ENCODE measurements at regions not wholly inside any gene's neighbourhood (a gene's known extent, or its start where the extent isn't known, plus 50 kb on each side); places are given as distances from the start of the nearest gene placed in this dataset.

- Histone ChIP-seq H3K9me3 (no peaks in the 10 kb centered on the region), H3K4me1 (peaks cover 0 to 8% of the 10 kb centered on the region in 2 donors), H3K36me3 (no peaks in the 10 kb centered on the region), H3K27ac (no peak overlapping the region), H3K4me3 (replicated peaks in 1 of 3) (no peak overlapping the region), H3K27me3 (peaks cover 12% of the 10 kb centered on the region)
- TF ChIP-seq CTCF (IDR thresholded peaks at IDR 0.05) (no peak), POLR2A (IDR thresholded peaks at IDR 0.05) (no peak)
- no peak for DNase-seq
- intact Hi-C loops (cut with DNase I), result no loop called here
- WGBS, 2 donors, result 88 to 91% methylated on average over 16 of the region's 16 CpGs
These were observed 181.6 kb upstream of the ALKAL2 start for GRCh38 chr2:469514-469913.

DNA sequence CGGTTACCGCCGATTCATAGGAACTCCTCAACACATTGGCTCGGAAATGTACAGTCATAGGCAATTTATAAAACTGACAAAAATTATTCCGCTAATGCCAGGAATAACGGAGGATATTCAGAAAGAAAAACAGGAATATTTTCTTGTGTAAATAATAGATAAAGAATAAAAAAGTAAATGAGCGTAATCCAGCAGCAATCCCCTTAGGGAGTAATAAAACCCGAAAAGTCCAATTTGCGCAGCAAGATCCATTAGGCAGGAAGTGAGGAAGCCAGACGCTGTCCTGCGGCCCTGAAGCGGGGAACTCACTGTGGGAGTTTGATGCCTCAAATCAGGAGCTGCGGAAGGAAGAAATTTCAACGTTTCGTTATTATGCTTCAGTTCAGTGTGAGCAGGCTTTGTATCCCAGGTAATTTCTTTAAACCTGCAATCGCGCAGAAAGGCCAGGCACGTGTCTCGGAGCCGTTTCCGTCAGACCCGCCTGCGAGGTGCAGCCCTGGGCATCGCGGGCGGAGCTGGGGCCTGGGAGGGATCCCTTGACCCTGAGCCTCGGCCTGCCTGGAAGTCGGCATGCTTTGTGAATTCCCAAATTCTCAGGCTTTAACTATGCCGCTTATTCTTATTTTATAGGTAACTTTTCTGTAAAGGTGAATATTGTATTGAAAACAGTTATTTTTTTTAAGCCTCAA, 180.9 kb upstream of the ALKAL2 start:
- no peak for DNase-seq
- H3K4me3 ChIP-seq (replicated peaks in 1 of 3), result no peak overlapping the region
- H3K27me3 ChIP-seq, result peaks cover 12% of the 10 kb centered on the region
- H3K4me1 ChIP-seq, result peaks cover 0 to 8% of the 10 kb centered on the region in 2 donors
- no peak overlapping the region for H3K27ac ChIP-seq
- no peaks in the 10 kb centered on the region for H3K36me3 ChIP-seq
- 29 to 36% methylated on average over 29 of the region's 29 CpGs for WGBS, 2 donors
- intact Hi-C loops (cut with DNase I), result no loop called here
- no peak for TF ChIP-seq CTCF (IDR thresholded peaks at IDR 0.05)
- TF ChIP-seq POLR2A (IDR thresholded peaks at IDR 0.05), result no peak
- H3K9me3 ChIP-seq, result no peaks in the 10 kb centered on the region

DNA sequence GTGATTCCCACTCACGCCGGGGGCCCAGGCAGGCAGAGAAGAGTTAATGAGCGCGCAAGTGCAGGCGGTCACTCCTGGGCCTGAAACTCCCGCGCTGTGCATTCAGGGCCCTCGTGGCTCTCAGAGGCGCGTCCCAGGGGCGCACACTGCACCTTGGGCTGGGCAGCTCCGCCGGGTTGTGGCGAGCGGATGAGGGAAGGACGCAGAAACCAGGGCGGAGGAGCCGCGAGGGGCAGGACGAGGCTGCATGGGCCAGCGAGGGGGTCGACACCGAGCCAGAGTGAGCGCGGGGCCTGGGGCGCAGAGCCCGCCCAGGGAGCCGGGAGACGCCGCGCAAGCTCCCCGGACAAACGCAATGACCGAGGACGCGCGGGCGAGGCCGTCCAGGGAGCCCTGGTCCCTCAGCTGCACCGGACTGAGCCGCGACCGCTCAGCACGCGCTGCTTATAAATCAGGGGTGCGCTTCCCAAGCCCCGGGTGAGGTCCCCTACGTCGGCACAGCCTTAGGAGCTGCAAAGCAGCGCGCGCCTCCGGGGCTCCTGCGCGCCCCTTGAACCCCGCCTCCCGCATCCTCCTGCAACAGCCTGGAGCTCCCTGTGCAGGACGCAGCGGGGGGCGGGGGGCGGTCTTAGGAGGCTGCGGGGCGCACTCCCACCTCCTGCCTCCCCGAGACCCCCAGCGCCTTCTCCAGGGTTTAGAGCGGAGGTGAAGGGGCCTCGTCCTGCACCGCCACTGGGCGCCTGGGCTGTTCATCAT, 180.2 kb upstream of the ALKAL2 start:
- H3K4me1 ChIP-seq, result peaks cover 0 to 8% of the 10 kb centered on the region in 2 donors
- H3K4me3 ChIP-seq (replicated peaks in 1 of 3), result no peak overlapping the region
- H3K9me3 ChIP-seq, result no peaks in the 10 kb centered on the region
- TF ChIP-seq CTCF (IDR thresholded peaks at IDR 0.05), result no peak
- no peak for TF ChIP-seq POLR2A (IDR thresholded peaks at IDR 0.05)
- no peak for DNase-seq
- intact Hi-C loops (cut with DNase I), result no loop called here
- peaks cover 12% of the 10 kb centered on the region for H3K27me3 ChIP-seq
- H3K36me3 ChIP-seq, result no peaks in the 10 kb centered on the region
- WGBS, 2 donors, result 2 to 3% methylated on average over 24 to 37 of the region's 69 CpGs
- H3K27ac ChIP-seq, result no peak overlapping the region

- H3K27me3 ChIP-seq, result peaks cover 12% of the 10 kb centered on the region
These were observed 179.6 kb upstream of the ALKAL2 start for GRCh38 chr2:467543-467891.

More at GRCh38 chr2:467543-467891, 179.6 kb upstream of the ALKAL2 start:
- Histone ChIP-seq H3K27ac (no peak overlapping the region), H3K4me1 (peaks cover 0 to 8% of the 10 kb centered on the region in 2 donors), H3K36me3 (no peaks in the 10 kb centered on the region), H3K9me3 (no peaks in the 10 kb centered on the region), H3K4me3 (replicated peaks in 1 of 3) (no peak overlapping the region)
- no peak for TF ChIP-seq CTCF (IDR thresholded peaks at IDR 0.05)
- no peak for TF ChIP-seq POLR2A (IDR thresholded peaks at IDR 0.05)
- WGBS, 2 donors, result 43 to 46% methylated on average over 18 of the region's 18 CpGs
- no peak for DNase-seq
- intact Hi-C loops (cut with DNase I), result no loop called here

Measured in thyroid gland (tissue), 4 donors.